Erythroblast (primary cell): ENCODE measurements at regions not wholly inside any gene's neighbourhood (a gene's known extent, or its start where the extent isn't known, plus 50 kb on each side); places are given as distances from the start of the nearest gene placed in this dataset.
"Not testable (repeated sequence)": the region's sequence is repeated elsewhere in the genome, so short reads cannot be mapped to it uniquely, and the experiment has no call there.

Source experiments
- DNase-seq, 2 experiments: peaks; one replicate each; lab custom pipeline; 2025; lab: John Stamatoyannopoulos, UW
- GATA1 ChIP-seq: IDR thresholded peaks from 2 replicates; pipeline ENCODE4 v1.6.1; 2011; ENCODE audit warnings: low read depth, mild to moderate bottlenecking, control low read depth, low read length, moderate library complexity
- POLR2A ChIP-seq: IDR thresholded peaks from 2 replicates; pipeline ENCODE4 v1.6.1; 2011; ENCODE audit warnings: mild to moderate bottlenecking, low read length

DNA sequence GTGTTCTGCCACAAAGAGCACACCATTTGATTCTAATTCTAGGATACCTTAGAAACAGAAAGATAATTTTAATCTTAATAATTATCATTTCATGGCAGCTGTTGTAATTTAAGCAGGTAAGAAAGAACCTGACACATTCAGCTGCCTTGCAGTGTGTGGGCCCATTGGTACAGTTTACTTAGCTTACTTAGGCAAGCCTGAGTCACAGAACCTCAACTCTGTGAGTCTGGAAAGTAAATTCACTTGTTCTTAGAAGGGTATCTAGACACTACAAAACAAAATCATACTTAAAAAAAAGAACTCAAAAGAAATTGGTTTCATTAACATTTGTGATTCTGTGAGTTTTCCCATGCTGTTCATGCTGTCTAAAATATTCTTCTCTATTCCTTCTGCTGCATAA lies 956.3 kb upstream of the SLC39A10 start:
- no peak for DNase-seq
- no peak for TF ChIP-seq POLR2A
- no peak for TF ChIP-seq GATA1

DNA sequence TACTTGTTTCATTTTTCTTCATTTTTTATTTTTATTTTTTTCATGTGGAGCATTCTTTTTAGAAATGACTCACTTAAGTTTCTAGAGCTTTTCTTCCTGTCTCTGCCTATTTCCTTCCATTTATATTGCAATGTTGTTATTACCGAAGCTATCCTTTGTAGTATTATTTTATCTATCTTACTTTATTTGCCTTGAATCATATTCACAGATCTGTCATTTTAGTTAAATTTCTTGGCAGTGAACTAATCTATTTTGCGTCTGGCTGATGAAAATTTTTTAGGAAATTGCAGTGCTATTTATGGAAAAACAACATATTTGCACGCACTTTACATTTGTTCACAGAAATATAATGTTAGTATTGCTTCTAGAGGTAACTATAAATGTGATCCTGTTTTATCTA lies 956.9 kb upstream of the SLC39A10 start:
- TF ChIP-seq GATA1: no peak
- TF ChIP-seq POLR2A: no peak
- no peak for DNase-seq

DNA sequence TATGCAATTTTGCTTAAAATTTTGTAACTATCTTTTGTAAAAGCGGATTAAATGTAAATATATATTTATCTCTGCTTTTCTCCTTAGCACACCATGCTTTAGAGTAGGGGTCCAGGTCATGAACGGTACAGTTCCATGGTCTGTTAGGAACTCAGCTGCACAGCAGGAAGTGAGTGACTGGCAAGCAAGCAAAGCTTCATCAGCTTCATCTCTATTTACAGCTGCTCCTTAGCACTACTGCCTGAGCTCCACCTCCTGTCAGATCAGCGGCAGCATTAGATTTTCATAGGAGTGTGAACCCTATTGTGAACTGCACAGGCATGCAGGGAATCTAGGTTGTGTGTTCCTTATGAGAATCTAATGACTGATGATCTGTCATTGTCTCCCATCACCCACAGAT lies 959.0 kb upstream of the SLC39A10 start:
- DNase-seq: no peak
- TF ChIP-seq POLR2A: no peak

DNA sequence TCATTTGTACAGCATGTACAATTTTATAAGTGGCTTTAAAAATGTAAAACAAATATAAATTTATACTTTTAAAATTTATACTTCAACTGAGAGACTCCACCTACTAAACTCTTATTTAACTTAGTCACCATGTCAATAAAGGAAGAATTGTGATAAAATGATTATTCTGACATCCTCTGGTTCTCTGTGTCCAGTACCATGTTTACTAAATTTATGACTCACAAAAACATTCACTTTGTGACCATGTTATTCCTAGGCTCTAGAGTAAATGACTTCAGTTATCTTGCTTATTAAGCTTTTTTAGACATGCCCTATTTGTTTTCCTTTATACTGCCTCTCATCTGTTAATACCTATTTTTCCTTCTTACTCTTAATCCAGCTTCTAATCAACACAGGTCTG lies 959.6 kb upstream of the SLC39A10 start:
- DNase-seq: no peak
- TF ChIP-seq POLR2A (no peak), GATA1 (no peak)

DNA sequence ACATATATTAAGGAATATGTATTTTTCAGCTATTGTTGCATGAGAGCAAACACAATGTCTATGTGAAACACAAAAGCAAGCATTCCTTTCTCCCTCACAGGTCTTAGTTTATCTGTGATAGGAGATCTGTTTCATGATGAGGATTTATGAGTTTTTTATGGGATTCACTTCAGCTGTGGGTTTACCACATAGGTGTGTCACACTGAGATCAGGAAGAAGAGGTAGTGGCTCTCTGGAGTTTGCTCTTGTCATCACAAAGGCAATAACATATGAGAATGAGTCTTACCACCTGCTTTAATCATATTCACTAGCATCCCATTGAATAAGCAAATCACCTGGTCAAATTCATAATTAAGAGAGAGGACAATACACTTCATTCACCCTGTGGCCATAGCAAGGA lies 960.3 kb upstream of the SLC39A10 start:
- TF ChIP-seq GATA1 (no peak), POLR2A (no peak)
- DNase-seq: no peak

- no peak for DNase-seq
- no peak for TF ChIP-seq GATA1
- no peak for TF ChIP-seq POLR2A
Measured at GRCh38 chr2:194686569-194686968, 970.5 kb upstream of the SLC39A10 start.

DNA sequence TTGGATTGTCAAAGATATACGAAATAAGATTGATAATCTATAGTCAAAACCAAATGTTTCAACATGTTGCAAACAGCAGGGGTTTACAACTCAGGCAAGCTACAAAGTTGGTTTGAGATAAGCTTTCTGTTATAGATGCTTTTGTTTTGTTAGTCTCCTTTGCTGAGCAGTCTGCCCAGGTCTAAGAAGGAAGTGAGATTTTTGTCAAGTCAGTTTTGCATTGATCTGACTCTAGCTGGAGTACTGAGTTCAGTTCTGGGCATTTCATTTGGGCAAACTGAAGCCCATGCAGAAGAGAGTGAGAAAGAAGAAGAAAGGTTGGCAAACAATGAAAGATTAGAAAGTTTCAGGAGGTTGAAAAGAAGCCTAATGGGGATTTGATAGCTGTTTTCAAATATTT lies 983.0 kb upstream of the SLC39A10 start:
- no peak for TF ChIP-seq GATA1
- no peak for TF ChIP-seq POLR2A
- DNase-seq: no peak

- TF ChIP-seq GATA1 (no peak), POLR2A (no peak)
- DNase-seq: no peak
Measured at GRCh38 chr2:194672994-194673393, 984.0 kb upstream of the SLC39A10 start.

DNA sequence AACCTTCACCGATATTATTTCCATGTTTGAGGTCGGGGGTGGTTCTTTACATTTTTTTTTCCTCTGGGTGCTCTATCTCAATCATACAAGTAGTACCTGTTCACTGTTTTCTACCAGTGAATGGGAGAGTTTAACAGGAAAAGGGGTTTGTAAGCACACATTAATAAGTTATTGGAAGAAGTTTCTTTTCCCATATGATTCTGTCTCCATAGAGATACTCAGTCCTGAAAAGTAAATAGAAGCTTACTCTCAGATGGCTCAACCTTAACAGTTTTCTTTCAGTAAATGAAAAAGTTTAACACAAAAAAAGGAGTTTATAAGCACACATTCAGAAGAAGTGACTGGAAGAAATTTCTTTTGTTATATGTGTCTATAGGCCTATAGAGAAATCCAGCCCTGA lies 995.6 kb upstream of the SLC39A10 start:
- DNase-seq: no peak
- no peak for TF ChIP-seq GATA1
- TF ChIP-seq POLR2A: no peak

GRCh38 chr2:194639057-194639456 lies 1018.0 kb upstream of the SLC39A10 start:
- DNase-seq: not testable (repeated sequence)

- DNase-seq: no peak
- TF ChIP-seq GATA1 (no peak), POLR2A (no peak)
Measured at GRCh38 chr2:194621945-194622344, 1035.1 kb upstream of the SLC39A10 start.

GRCh38 chr2:194619366-194619765 lies 1037.7 kb upstream of the SLC39A10 start:
- no peak for TF ChIP-seq POLR2A
- no peak for TF ChIP-seq GATA1
- no peak for DNase-seq

GRCh38 chr2:194618432-194618831 lies 1038.6 kb upstream of the SLC39A10 start:
- DNase-seq: no peak
- TF ChIP-seq GATA1: no peak
- no peak for TF ChIP-seq POLR2A

- no peak for DNase-seq
- TF ChIP-seq GATA1 (no peak), POLR2A (no peak)
Measured at GRCh38 chr2:194616334-194616733, 1040.7 kb upstream of the SLC39A10 start.

GRCh38 chr2:194610297-194610696 lies 1046.7 kb upstream of the SLC39A10 start:
- TF ChIP-seq POLR2A: no peak
- TF ChIP-seq GATA1: no peak
- DNase-seq: no peak

- no peak for DNase-seq
- TF ChIP-seq GATA1 (no peak), POLR2A (no peak)
Measured at GRCh38 chr2:194603429-194603828, 1053.6 kb upstream of the SLC39A10 start.
